Pancreas (tissue), 10 donors: ENCODE measurements at regions not wholly inside any gene's neighbourhood (a gene's known extent, or its start where the extent isn't known, plus 50 kb on each side); places are given as distances from the start of the nearest gene placed in this dataset.

Experiments used
- ATAC-seq, 4 donors: fragments of 200-7000 bp; cut with Tn5 transposase; one replicate each; pipeline versions ENCODE4 v1.8.0 to v1.9.1; 2020; ENCODE audit warnings: mild to moderate bottlenecking in 4 of 4, moderate library complexity in 4 of 4
- DNase-seq, 6 donors: peaks; one replicate each; pipeline ENCODE4 v3.0.0-alpha.2; 2020
- FAIRE-seq: peaks from 2 replicates; lab custom pipeline; 2012; peaks lifted over from hg19 to GRCh38; lab: Jason Lieb, UNC
- H3K27ac ChIP-seq, 4 donors: fragments of 200-600 bp; sonication (generic); 1 replicate in 3 of 4; 2 replicates in 1 of 4; pipeline versions ENCODE4 v1.5.0 to v1.8.0; 2020
- H3K27me3 ChIP-seq, 4 donors: fragments of 200-600 bp; one replicate each; pipeline ENCODE4 v1.8.0; 2021
- H3K36me3 ChIP-seq, 3 donors: fragments of 200-600 bp; sonication (generic) in 1 of 3; one replicate each; pipeline versions ENCODE4 v1.5.0 to v1.8.0; 2020 to 2021
- H3K4me1 ChIP-seq, 3 donors: fragments of 200-600 bp; one replicate each; pipeline ENCODE4 v1.8.0; 2021
- H3K4me3 ChIP-seq, 4 donors: fragments of 200-600 bp; sonication (generic) in 2 of 4; one replicate each; pipeline versions ENCODE4 v1.5.0 to v1.8.0; 2020 to 2021
- H3K9me3 ChIP-seq, 4 donors: fragments of 200-600 bp; one replicate each; pipeline ENCODE4 v1.8.0; 2021
- CTCF ChIP-seq, 4 donors: fragments of 200-600 bp; sonication (generic) in 3 of 4; IDR thresholded peaks; one replicate each; pipeline versions ENCODE4 v1.5.0 to v1.8.0; 2021; ENCODE audit warnings: antibody characterized with exemption in 4 of 4
- WGBS, 2 donors: extraction: QIAGEN DNeasy Blood & Tissue Kit; methylation state at CpG; one replicate each; pipeline ENCODE4 v1.1.7; 2013; 5-methylcytosine and 5-hydroxymethylcytosine counted together
- intact Hi-C, 3 donors: fragments of 100-400 bp; cut with DNase I; formaldehyde crosslinking; loops; one replicate each; pipeline versions ENCODE4 v1.11.1 to v1.14.2; 2022
- donor health status: healthy with polysubstance abuse.
- donor health status: DM: no; HTN: no; CAD: no; lungs with moderate emphysema.
- donor health status: DM: no; HTN: no; CAD: no.
- donor health status: control.
- donor health status: control.
- donor health status: Bipolar disorder and iron deficiency.
- donor health status: DM: yes; HTN: yes; CAD: no.
- donor health status: DM: no; HTN: no; CAD: no.
- donor health status: DM: no; HTN: no; CAD: no.
- donor health status: DM: yes; HTN: yes; CAD: no.

DNA sequence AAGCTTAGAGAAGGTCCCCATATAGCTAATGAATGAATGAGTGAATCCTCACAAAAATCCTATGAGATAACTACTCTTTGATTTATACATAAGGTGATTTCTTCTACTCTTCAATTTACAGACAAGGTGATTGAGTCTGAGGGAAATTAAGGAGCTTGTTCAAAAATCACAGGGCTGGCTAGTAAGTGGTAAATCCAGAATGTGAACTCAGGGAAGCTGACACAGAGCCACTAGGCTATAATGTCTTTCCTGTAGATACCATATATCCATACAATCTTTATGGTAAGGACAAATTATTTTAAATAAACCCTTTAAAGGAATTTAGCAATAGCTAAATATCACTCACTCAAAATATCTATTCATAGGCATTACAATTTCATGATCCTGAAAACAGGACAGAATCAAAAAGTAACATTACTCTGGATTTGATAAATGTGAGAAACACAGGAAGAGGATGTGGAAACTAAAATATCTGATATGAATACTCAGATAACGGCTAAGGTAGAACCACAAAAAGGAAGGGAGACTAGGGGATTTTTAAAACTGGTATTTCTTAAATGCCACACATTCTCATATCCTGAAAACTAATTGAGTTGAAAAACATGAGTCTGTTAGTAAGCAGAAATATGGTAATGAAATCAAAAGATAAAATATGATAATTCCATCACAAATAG lies 108.2 kb downstream of the NBPF12 start:
- FAIRE-seq (peak; percentile 23), ATAC-seq (no peak), DNase-seq (no peak)
- no peaks in the 10 kb centered on the region for H3K4me1 ChIP-seq
- H3K36me3 ChIP-seq: no peaks in the 10 kb centered on the region
- no peak for TF ChIP-seq CTCF (IDR thresholded peaks at IDR 0.05)
- H3K27me3 ChIP-seq: peaks cover 0 to 7% (median 0%) of the 10 kb centered on the region in 4 donors
- H3K9me3 ChIP-seq: no peaks in the 10 kb centered on the region
- H3K4me3 ChIP-seq: no peak overlapping the region
- 60 to 73% methylated on average over 1 of the region's 1 CpG for WGBS, 2 donors
- H3K27ac ChIP-seq: no peak overlapping the region
- intact Hi-C loops: no loop called here
